ENCODE measurements at regions not wholly inside any gene's neighbourhood (a gene's known extent, or its start where the extent isn't known, plus 50 kb on each side); places are given as distances from the start of the nearest gene placed in this dataset.

DNA sequence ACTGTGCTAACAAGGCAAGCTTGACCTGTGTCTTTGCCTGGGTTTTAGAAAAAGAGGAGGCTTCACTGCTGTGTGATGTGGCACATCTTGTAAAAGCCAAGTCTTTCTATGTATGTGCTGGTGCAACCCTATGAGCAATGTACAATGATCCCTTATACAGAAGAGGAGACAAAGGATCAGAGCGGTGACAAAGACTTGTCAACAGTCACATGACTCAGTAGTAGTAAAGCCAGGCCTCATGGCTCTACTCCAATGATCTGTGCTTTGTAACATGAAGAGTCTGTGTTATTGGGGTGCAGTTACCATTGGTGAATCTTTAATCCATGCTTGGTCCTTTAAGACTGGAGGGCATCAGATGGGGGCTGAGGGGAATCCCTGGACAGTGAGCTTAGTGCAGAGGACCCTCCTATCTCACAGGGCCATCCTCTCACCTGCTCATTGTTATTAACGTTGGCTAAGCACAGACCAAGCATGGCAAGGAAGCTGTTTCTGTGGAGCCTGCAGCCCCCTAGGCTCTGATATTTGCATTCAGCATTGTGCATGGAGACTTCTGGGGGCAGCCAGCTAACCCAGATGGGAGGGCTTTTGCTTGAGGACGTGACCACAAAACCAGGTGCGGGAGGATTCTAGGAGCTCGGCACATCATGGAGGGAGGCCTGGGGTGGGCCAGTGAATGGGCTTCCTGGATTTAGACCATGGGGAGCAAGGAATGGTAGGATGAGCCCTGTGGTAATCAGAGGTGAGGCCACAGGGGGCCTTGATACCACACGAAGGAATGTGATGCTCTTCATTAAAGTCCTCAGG is 308.8 kb upstream of the ZNF32 start:
- TF ChIP-seq, protein P1, sequence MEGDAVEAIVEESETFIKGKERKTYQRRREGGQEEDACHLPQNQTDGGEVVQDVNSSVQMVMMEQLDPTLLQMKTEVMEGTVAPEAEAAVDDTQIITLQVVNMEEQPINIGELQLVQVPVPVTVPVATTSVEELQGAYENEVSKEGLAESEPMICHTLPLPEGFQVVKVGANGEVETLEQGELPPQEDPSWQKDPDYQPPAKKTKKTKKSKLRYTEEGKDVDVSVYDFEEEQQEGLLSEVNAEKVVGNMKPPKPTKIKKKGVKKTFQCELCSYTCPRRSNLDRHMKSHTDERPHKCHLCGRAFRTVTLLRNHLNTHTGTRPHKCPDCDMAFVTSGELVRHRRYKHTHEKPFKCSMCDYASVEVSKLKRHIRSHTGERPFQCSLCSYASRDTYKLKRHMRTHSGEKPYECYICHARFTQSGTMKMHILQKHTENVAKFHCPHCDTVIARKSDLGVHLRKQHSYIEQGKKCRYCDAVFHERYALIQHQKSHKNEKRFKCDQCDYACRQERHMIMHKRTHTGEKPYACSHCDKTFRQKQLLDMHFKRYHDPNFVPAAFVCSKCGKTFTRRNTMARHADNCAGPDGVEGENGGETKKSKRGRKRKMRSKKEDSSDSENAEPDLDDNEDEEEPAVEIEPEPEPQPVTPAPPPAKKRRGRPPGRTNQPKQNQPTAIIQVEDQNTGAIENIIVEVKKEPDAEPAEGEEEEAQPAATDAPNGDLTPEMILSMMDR (IDR thresholded peaks at IDR 0.05) = no peak
- no peak for TF ChIP-seq POLR2A (IDR thresholded peaks at IDR 0.05)
